ENCODE measurements at regions not wholly inside any gene's neighbourhood (a gene's known extent, or its start where the extent isn't known, plus 50 kb on each side); places are given as distances from the start of the nearest gene placed in this dataset.

DNA sequence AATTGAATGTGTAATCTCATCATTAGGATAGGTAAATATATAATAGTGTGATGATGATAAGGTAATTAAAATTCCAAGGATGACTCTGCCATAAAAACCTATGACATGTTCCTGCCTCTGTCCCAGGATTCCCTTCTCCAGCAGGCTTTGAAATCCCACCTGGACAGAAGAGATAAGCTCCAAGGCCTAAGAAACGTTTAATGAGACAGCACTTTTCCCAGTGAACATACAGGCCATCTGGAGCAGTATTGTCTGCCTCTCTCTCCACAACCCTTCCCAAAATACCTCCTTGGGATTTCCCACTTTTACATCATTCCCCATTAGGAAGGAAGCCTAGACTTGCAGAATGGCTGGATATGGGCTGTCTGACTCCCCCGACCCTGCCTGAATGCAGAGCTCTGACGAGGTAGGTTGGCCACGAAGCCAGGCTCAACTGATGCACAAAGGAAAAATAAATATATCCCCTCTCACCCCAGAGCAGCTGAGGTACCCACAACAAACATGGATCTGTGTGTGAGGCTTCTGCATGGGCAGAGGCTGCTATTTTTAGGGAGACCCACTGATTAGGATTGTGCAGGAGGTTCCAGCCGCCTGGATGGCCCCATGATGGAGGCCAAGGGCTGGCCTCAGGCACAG, 71.0 kb downstream of the TMPRSS5 start (continued):
- TF ChIP-seq ETV6 (IDR thresholded peaks at IDR 0.05; ENCODE audit: borderline replicate concordance in 1 of 2, low read depth in 2 of 2, low read length in 1 of 2) (no peak), ETV6 (CRISPR knock-in tag; IDR thresholded peaks at IDR 0.05; ENCODE audit: borderline replicate concordance) (no peak), FOXK2 (conservative IDR thresholded peaks at IDR 0.05 in 1 of 2, IDR thresholded peaks at IDR 0.05 in 1 of 2; ENCODE audit: low read depth in 2 of 2) (no peak), IFI16 (CRISPR knock-in tag; IDR thresholded peaks at IDR 0.05) (no peak), TCF7L2 (IDR thresholded peaks at IDR 0.05; ENCODE audit: low read depth, low read length) (no peak), CREM (IDR thresholded peaks at IDR 0.05; ENCODE audit: low read depth) (no peak), ZNF444 (CRISPR knock-in tag; IDR thresholded peaks at IDR 0.05) (no peak), ZNF274 (IDR thresholded peaks at IDR 0.05; ENCODE audit: borderline replicate concordance, low read depth, low read length) (no peak), SMARCB1 (IDR thresholded peaks at IDR 0.05; ENCODE audit: insufficient read length, low read depth) (no peak), NONO (IDR thresholded peaks at IDR 0.05; ENCODE audit: low read depth in 2 of 2, low read length in 1 of 2) (0 out of 4 replicates have a peak, but pooled peaks of 1 of the 2 experiments have one; percentile 39), NFXL1 (CRISPR knock-in tag; IDR thresholded peaks at IDR 0.05) (no peak), SLC30A9 (CRISPR knock-in tag; IDR thresholded peaks at IDR 0.05) (no peak), ZNF584 (CRISPR knock-in tag; IDR thresholded peaks at IDR 0.05; ENCODE audit: low read depth) (no peak), SRSF1 (IDR thresholded peaks at IDR 0.05; ENCODE audit: low read depth, low read length) (no peak), HNRNPLL (IDR thresholded peaks at IDR 0.05; ENCODE audit: low read depth, low read length, poor library complexity, severe bottlenecking) (no peak), POLR2AphosphoS5 (IDR thresholded peaks at IDR 0.05; ENCODE audit: control insufficient read depth, insufficient read depth, low read depth, low read length) (peak; percentile 53; the same call in 1 of the 2 replicates), NELFE (IDR thresholded peaks at IDR 0.05; ENCODE audit: insufficient read depth, insufficient read length) (no peak), ZNF121 (CRISPR knock-in tag; conservative IDR thresholded peaks at IDR 0.05) (no peak), NR2C1 (IDR thresholded peaks at IDR 0.05) (no peak), NR2C1 (tag; IDR thresholded peaks at IDR 0.05) (0 out of 2 replicates have a peak, but pooled peaks have one; percentile 24), CEBPG (CRISPR knock-in tag; IDR thresholded peaks at IDR 0.05) (no peak), CEBPG (tag; conservative IDR thresholded peaks at IDR 0.05 in 1 of 2, IDR thresholded peaks at IDR 0.05 in 1 of 2) (peak in 1 of 2 experiments; percentile 23; a peak in 2 of 4 replicates)
- TF ChIP-seq, protein P1, sequence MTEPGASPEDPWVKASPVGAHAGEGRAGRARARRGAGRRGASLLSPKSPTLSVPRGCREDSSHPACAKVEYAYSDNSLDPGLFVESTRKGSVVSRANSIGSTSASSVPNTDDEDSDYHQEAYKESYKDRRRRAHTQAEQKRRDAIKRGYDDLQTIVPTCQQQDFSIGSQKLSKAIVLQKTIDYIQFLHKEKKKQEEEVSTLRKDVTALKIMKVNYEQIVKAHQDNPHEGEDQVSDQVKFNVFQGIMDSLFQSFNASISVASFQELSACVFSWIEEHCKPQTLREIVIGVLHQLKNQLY (CRISPR knock-in tag; conservative IDR thresholded peaks at IDR 0.05): no peak
- TF ChIP-seq, protein P2, sequence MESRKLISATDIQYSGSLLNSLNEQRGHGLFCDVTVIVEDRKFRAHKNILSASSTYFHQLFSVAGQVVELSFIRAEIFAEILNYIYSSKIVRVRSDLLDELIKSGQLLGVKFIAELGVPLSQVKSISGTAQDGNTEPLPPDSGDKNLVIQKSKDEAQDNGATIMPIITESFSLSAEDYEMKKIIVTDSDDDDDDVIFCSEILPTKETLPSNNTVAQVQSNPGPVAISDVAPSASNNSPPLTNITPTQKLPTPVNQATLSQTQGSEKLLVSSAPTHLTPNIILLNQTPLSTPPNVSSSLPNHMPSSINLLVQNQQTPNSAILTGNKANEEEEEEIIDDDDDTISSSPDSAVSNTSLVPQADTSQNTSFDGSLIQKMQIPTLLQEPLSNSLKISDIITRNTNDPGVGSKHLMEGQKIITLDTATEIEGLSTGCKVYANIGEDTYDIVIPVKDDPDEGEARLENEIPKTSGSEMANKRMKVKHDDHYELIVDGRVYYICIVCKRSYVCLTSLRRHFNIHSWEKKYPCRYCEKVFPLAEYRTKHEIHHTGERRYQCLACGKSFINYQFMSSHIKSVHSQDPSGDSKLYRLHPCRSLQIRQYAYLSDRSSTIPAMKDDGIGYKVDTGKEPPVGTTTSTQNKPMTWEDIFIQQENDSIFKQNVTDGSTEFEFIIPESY (CRISPR knock-in tag; IDR thresholded peaks at IDR 0.05): no peak

Measured in K562 (cell line).